ENCODE measurements at regions not wholly inside any gene's neighbourhood (a gene's known extent, or its start where the extent isn't known, plus 50 kb on each side); places are given as distances from the start of the nearest gene placed in this dataset.

DNA sequence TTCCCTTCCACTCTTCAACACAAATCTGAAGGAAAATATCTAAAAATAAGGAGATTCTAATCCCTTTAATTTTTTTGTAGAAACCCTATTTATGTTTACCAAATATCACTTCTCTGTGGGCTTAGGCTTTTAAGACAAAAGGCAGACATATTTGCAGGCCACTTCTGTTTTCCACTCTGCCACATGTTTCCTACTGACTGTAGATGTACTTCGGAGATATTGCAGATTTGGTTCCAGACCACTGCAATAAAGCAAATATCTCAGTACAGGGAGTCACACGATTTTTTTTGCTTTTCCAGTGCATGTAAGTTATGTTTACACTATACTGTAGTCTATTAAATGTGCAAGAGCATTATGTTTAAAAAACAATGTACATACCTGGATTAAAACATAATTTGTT, 219.0 kb downstream of the SREK1 start:
- no peak overlapping the region for H3K4me3 ChIP-seq (ENCODE audit: low read length in 2 of 2)
- H3K4me3 Mint-ChIP-seq = no peak overlapping the region
- H3K4me1 ChIP-seq (ENCODE audit: insufficient read depth, low read length) = no peaks in the 10 kb centered on the region
- ChIA-PET CTCF (ENCODE audit: partially characterized antibody) (no interaction called here), POLR2A (ENCODE audit: partially characterized antibody) (no interaction called here)
- peaks cover 7 to 9% of the 10 kb centered on the region in 2 donors for H3K27me3 Mint-ChIP-seq
- H3K9me3 ChIP-seq (ENCODE audit: control insufficient read depth in 1 of 2, low read length in 2 of 2) = no peaks in the 10 kb centered on the region
- peaks cover 0 to 3% (median 0%) of the 10 kb centered on the region in 8 donors for H3K9me3 Mint-ChIP-seq
- no peaks in the 10 kb centered on the region for H3K36me3 Mint-ChIP-seq
- H3K4me1 Mint-ChIP-seq = no peaks in the 10 kb centered on the region
- H3K27me3 ChIP-seq (ENCODE audit: insufficient read depth, low read length) = no peaks in the 10 kb centered on the region
- no peak overlapping the region for H3K27ac ChIP-seq (ENCODE audit: low read depth, low read length)
- H3K27ac Mint-ChIP-seq = no peak overlapping the region
- no peaks in the 10 kb centered on the region for H3K36me3 ChIP-seq (ENCODE audit: insufficient read depth, low read length)
- intact Hi-C loops (cut with micrococcal nuclease) = no loop called here
- no peak for DNase-seq

DNA sequence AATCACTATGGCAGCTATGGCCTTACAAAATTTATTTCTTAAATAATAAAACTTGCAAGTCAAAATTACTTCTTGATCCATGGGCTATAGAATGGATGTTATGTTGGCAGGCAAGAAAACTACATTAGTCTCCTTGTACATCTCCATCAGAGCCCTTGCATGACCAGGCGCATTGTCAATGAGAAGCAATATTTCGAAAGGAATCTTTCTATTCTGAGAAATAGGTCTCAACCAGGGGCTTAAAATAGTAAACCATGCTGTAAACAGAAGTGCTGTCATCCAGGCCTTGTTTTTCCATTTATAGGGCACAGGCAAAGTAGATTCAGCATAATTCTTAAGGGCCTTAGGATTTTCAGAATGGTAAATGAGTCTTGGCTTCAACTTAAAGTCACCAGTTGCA, 220.1 kb downstream of the SREK1 start:
- Histone ChIP-seq H3K4me3 (ENCODE audit: low read length in 2 of 2) (no peak overlapping the region), H3K27me3 (ENCODE audit: insufficient read depth, low read length) (no peaks in the 10 kb centered on the region), H3K9me3 (ENCODE audit: control insufficient read depth in 1 of 2, low read length in 2 of 2) (no peaks in the 10 kb centered on the region), H3K4me1 (ENCODE audit: insufficient read depth, low read length) (no peaks in the 10 kb centered on the region), H3K27ac (ENCODE audit: low read depth, low read length) (no peak overlapping the region), H3K36me3 (ENCODE audit: insufficient read depth, low read length) (no peaks in the 10 kb centered on the region)
- no peak for DNase-seq
- Mint-ChIP-seq H3K27ac (no peak overlapping the region), H3K36me3 (no peaks in the 10 kb centered on the region), H3K4me3 (no peak overlapping the region), H3K9me3 (peaks cover 0 to 3% (median 0%) of the 10 kb centered on the region in 8 donors), H3K27me3 (peaks cover 7 to 11% of the 10 kb centered on the region in 2 donors), H3K4me1 (no peaks in the 10 kb centered on the region)
- intact Hi-C loops (cut with micrococcal nuclease) = no loop called here
- CTCF ChIA-PET (ENCODE audit: partially characterized antibody) = no interaction called here
- POLR2A ChIA-PET (ENCODE audit: partially characterized antibody) = no interaction called here

DNA sequence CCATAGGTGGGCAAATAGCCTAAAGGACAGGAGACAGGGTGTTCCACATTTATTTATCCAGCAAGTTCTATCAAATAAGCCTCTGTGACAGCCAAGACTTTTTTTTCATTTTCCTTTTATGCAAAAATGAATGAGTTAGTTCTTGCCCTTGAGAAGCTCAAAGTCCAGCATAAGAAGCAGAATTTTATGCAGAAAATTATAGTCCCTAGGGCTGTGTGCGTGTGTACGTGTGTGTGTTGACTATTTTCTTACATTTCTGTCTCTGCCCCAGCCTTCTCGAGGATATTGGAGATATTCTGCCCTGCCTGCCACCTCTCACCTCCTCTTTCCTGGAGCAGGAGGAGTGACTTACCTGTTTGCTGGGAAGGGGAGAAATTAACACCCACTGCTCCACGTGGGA, 221.9 kb downstream of the SREK1 start:
- H3K4me1 Mint-ChIP-seq = no peaks in the 10 kb centered on the region
- no peak overlapping the region for H3K27ac Mint-ChIP-seq
- H3K27me3 Mint-ChIP-seq = peaks cover 7 to 11% of the 10 kb centered on the region in 2 donors
- Histone ChIP-seq H3K27me3 (ENCODE audit: insufficient read depth, low read length) (no peaks in the 10 kb centered on the region), H3K27ac (ENCODE audit: low read depth, low read length) (no peak overlapping the region), H3K9me3 (ENCODE audit: control insufficient read depth in 1 of 2, low read length in 2 of 2) (no peaks in the 10 kb centered on the region), H3K36me3 (ENCODE audit: insufficient read depth, low read length) (no peaks in the 10 kb centered on the region), H3K4me1 (ENCODE audit: insufficient read depth, low read length) (no peaks in the 10 kb centered on the region), H3K4me3 (ENCODE audit: low read length in 2 of 2) (no peak overlapping the region)
- no peak for DNase-seq
- CTCF ChIA-PET (ENCODE audit: partially characterized antibody) = no interaction called here
- intact Hi-C loops (cut with micrococcal nuclease) = no loop called here
- no peaks in the 10 kb centered on the region for H3K36me3 Mint-ChIP-seq
- peaks cover 0 to 3% (median 0%) of the 10 kb centered on the region in 8 donors for H3K9me3 Mint-ChIP-seq
- POLR2A ChIA-PET (ENCODE audit: partially characterized antibody) = no interaction called here
- no peak overlapping the region for H3K4me3 Mint-ChIP-seq

DNA sequence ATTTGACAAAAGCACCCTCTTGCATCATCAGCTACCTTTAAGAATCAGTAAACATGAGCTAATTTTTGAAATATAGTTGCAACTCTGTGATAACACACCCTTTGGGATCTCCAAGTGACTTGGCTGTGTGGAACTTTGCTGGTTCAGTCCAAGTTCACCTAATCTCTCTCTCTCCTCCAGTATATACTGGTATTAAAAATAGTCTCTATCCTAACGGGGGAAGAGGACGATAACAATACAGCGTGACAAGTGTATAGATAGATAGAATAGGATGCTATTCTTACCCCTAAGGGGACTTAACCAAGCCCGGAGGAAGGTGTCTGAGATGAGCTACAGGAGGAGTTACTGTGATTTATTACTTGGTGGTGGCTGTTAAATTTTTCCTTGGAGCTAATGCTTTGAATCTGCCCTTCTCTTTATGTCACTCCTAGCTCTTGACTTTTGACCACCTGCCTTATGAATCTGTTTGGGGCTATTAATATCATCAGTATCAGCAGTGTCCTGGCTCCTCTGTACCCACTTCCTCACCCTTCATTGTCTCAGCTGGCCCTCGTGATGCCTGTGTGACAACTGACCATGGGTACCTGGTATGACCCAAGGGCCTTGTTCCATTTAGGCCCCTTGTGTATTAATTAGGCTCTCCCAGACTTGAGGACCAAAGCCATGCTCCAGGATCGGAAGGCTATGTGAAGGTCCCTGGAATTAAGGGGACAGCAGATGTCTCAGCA, 223.9 kb downstream of the SREK1 start:
- Mint-ChIP-seq H3K27ac (no peak overlapping the region), H3K4me3 (no peak overlapping the region), H3K4me1 (no peaks in the 10 kb centered on the region), H3K36me3 (no peaks in the 10 kb centered on the region), H3K9me3 (peaks cover 0 to 3% (median 0%) of the 10 kb centered on the region in 8 donors), H3K27me3 (peaks cover 6 to 7% of the 10 kb centered on the region in 2 donors)
- Histone ChIP-seq H3K36me3 (ENCODE audit: insufficient read depth, low read length) (no peaks in the 10 kb centered on the region), H3K27ac (ENCODE audit: low read depth, low read length) (no peak overlapping the region), H3K4me3 (ENCODE audit: low read length in 2 of 2) (no peak overlapping the region), H3K9me3 (ENCODE audit: control insufficient read depth in 1 of 2, low read length in 2 of 2) (no peaks in the 10 kb centered on the region), H3K4me1 (ENCODE audit: insufficient read depth, low read length) (no peaks in the 10 kb centered on the region), H3K27me3 (ENCODE audit: insufficient read depth, low read length) (no peaks in the 10 kb centered on the region)
- ChIA-PET POLR2A (ENCODE audit: partially characterized antibody) (no interaction called here), CTCF (ENCODE audit: partially characterized antibody) (interaction anchor here (1.0 to 1.8 kb wide), 3 partner anchors 19 to 62 kb away, joined by 3 to 5 read pairs (median 3); no protein-coding TSS in a partner anchor)
- intact Hi-C loops (cut with micrococcal nuclease) = no loop called here
- no peak for DNase-seq

GRCh38 chr5:66368811-66369210, 224.7 kb downstream of the SREK1 start:
- Histone ChIP-seq H3K9me3 (ENCODE audit: control insufficient read depth in 1 of 2, low read length in 2 of 2) (no peaks in the 10 kb centered on the region), H3K4me3 (ENCODE audit: low read length in 2 of 2) (no peak overlapping the region), H3K27me3 (ENCODE audit: insufficient read depth, low read length) (no peaks in the 10 kb centered on the region), H3K36me3 (ENCODE audit: insufficient read depth, low read length) (no peaks in the 10 kb centered on the region), H3K27ac (ENCODE audit: low read depth, low read length) (no peak overlapping the region), H3K4me1 (ENCODE audit: insufficient read depth, low read length) (no peaks in the 10 kb centered on the region)
- intact Hi-C loops (cut with micrococcal nuclease) = no loop called here
- Mint-ChIP-seq H3K9me3 (peaks cover 0 to 3% (median 0%) of the 10 kb centered on the region in 8 donors), H3K27ac (no peak overlapping the region), H3K27me3 (peaks cover 4 to 6% of the 10 kb centered on the region in 2 donors), H3K4me1 (no peaks in the 10 kb centered on the region), H3K36me3 (no peaks in the 10 kb centered on the region), H3K4me3 (no peak overlapping the region)
- ChIA-PET POLR2A (ENCODE audit: partially characterized antibody) (no interaction called here), CTCF (ENCODE audit: partially characterized antibody) (interaction anchor here (1.8 kb wide), 1 partner anchor 62 kb away, joined by 5 read pairs; no protein-coding TSS in a partner anchor)
- no peak for DNase-seq

- no peaks in the 10 kb centered on the region for H3K9me3 ChIP-seq (ENCODE audit: control insufficient read depth in 1 of 2, low read length in 2 of 2)
- no peaks in the 10 kb centered on the region for H3K4me1 ChIP-seq (ENCODE audit: insufficient read depth, low read length)
- intact Hi-C loops (cut with micrococcal nuclease) = no loop called here
- ChIA-PET CTCF (ENCODE audit: partially characterized antibody) (no interaction called here), POLR2A (ENCODE audit: partially characterized antibody) (no interaction called here)
- Mint-ChIP-seq H3K4me1 (no peaks in the 10 kb centered on the region), H3K27me3 (peaks cover 4% of the 10 kb centered on the region in 2 donors), H3K9me3 (peaks cover 0 to 20% (median 14%) of the 10 kb centered on the region in 8 donors), H3K27ac (no peak overlapping the region), H3K4me3 (no peak overlapping the region), H3K36me3 (no peaks in the 10 kb centered on the region)
- H3K36me3 ChIP-seq (ENCODE audit: insufficient read depth, low read length) = no peaks in the 10 kb centered on the region
- DNase-seq = no peak
- H3K27me3 ChIP-seq (ENCODE audit: insufficient read depth, low read length) = no peaks in the 10 kb centered on the region
- no peak overlapping the region for H3K4me3 ChIP-seq (ENCODE audit: low read length in 2 of 2)
- H3K27ac ChIP-seq (ENCODE audit: low read depth, low read length) = no peak overlapping the region
These were observed 218.4 kb upstream of the MAST4 start for GRCh38 chr5:66377747-66378146.

DNA sequence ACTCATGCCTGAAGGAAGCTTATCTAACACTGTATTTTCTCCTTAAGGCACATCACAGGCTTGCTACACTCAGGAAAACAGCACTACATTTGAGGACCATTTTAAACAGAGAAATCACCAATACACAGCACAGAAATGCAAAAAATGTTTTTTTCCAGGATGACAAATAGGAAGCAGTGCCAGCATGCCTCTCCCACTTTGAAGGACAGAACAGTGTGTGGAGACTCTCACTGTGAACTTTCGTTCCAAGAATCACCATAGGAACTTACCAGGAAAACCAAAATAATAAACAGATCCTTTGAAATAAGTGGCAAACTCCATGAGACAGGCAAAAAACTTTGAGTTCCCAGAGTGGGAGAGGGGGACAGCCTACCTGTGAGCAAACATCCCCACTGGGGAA, 217.8 kb upstream of the MAST4 start:
- H3K36me3 Mint-ChIP-seq = no peaks in the 10 kb centered on the region

More for the DNA sequence above, 217.8 kb upstream of the MAST4 start:
- ChIA-PET CTCF (ENCODE audit: partially characterized antibody) (no interaction called here), POLR2A (ENCODE audit: partially characterized antibody) (no interaction called here)
- peaks cover 4% of the 10 kb centered on the region in 2 donors for H3K27me3 Mint-ChIP-seq
- no peaks in the 10 kb centered on the region for H3K4me1 Mint-ChIP-seq
- no peaks in the 10 kb centered on the region for H3K4me1 ChIP-seq (ENCODE audit: insufficient read depth, low read length)
- H3K4me3 ChIP-seq (ENCODE audit: low read length in 2 of 2) = no peak overlapping the region
- H3K27ac ChIP-seq (ENCODE audit: low read depth, low read length) = no peak overlapping the region
- no peaks in the 10 kb centered on the region for H3K27me3 ChIP-seq (ENCODE audit: insufficient read depth, low read length)
- H3K36me3 ChIP-seq (ENCODE audit: insufficient read depth, low read length) = no peaks in the 10 kb centered on the region
- H3K9me3 Mint-ChIP-seq = peaks cover 0 to 20% (median 16%) of the 10 kb centered on the region in 8 donors
- intact Hi-C loops (cut with micrococcal nuclease) = no loop called here
- H3K4me3 Mint-ChIP-seq = no peak overlapping the region
- no peaks in the 10 kb centered on the region for H3K9me3 ChIP-seq (ENCODE audit: control insufficient read depth in 1 of 2, low read length in 2 of 2)
- DNase-seq = no peak
- H3K27ac Mint-ChIP-seq = no peak overlapping the region

Measured in CD4-positive, alpha-beta memory T cell (primary cell).